22Rv1 (cell line): ENCODE measurements at regions not wholly inside any gene's neighbourhood (a gene's known extent, or its start where the extent isn't known, plus 50 kb on each side); places are given as distances from the start of the nearest gene placed in this dataset.
"Not testable (repeated sequence)": the region's sequence is repeated elsewhere in the genome, so short reads cannot be mapped to it uniquely, and the experiment has no call there.

ENCODE experiments used
- H3K27ac ChIP-seq: fragments of 450-650 bp; 2 replicates; pipeline ENCODE4 v1.5.1; 2017
- ZFX ChIP-seq: fragments of 450-650 bp; IDR thresholded peaks from 2 replicates; pipeline ENCODE4 v1.6.1; 2017; ENCODE audit warnings: antibody characterized with exemption, borderline replicate concordance
- TF ChIP-seq, protein P1 (sequence below): fragments of 450-650 bp; IDR thresholded peaks from 2 replicates; pipeline ENCODE4 v1.5.1; 2017; ENCODE audit warnings: mild to moderate bottlenecking

DNA sequence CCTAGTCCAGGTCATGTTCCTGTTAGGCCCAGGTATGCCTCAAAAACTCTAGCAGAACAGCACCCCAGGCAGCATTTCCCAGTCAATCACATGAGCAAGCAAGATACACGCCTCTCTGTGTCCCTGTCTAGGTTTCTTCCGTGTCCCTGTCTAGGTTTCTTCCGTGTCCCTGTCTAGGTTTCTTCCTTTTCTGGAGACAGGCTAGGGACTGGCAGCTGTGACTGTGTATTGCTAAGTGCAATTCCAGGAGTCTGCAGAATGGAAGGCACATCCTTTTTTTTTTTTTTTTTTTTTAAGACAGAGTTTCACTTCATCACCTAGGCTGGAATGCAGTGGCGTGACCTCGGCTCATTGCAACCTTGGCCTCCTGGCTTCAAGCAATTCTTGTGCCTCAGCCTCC lies 77.6 kb downstream of the SETD4 start:
- TF ChIP-seq ZFX: no peak
- H3K27ac ChIP-seq: no peak overlapping the region

- TF ChIP-seq ZFX: no peak
- TF ChIP-seq, protein P1, sequence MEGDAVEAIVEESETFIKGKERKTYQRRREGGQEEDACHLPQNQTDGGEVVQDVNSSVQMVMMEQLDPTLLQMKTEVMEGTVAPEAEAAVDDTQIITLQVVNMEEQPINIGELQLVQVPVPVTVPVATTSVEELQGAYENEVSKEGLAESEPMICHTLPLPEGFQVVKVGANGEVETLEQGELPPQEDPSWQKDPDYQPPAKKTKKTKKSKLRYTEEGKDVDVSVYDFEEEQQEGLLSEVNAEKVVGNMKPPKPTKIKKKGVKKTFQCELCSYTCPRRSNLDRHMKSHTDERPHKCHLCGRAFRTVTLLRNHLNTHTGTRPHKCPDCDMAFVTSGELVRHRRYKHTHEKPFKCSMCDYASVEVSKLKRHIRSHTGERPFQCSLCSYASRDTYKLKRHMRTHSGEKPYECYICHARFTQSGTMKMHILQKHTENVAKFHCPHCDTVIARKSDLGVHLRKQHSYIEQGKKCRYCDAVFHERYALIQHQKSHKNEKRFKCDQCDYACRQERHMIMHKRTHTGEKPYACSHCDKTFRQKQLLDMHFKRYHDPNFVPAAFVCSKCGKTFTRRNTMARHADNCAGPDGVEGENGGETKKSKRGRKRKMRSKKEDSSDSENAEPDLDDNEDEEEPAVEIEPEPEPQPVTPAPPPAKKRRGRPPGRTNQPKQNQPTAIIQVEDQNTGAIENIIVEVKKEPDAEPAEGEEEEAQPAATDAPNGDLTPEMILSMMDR: no peak
- H3K27ac ChIP-seq: no peak overlapping the region
Observed at GRCh38 chr21:35981514-35982070, 78.7 kb downstream of the SETD4 start.

- H3K27ac ChIP-seq: no peak overlapping the region
- TF ChIP-seq ZFX: no peak
- TF ChIP-seq, protein P1: no peak
Observed at GRCh38 chr21:35980821-35981220, 79.5 kb downstream of the SETD4 start.

DNA sequence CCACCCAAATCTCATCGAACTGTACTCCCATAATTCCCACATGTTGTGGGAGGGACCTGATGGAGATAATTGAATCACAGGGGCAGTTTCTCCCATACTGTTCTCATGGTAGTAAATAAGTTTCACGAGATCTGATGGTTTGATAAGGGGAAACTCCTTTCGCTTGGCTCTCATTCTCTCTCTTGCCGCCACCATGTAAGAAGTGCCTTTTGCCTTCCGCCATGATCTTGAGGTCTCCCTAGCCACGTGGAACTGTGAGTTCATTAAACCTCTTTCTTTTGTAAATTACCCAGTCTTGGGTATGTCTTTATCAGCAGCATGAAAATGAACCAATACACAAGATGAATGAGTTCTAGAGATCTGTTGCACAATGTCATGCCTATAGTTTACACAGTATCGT lies 82.5 kb downstream of the SETD4 start:
- H3K27ac ChIP-seq: not testable (repeated sequence)

- TF ChIP-seq, protein P1: no peak
- no peak for TF ChIP-seq ZFX
Observed at GRCh38 chr21:35976929-35977328, 83.4 kb downstream of the SETD4 start.

GRCh38 chr21:35976481-35976880 lies 83.8 kb downstream of the SETD4 start:
- H3K27ac ChIP-seq: no peak overlapping the region
- no peak for TF ChIP-seq ZFX
- TF ChIP-seq, protein P1: no peak

More at GRCh38 chr21:35976929-35977328, 83.4 kb downstream of the SETD4 start:
- no peak overlapping the region for H3K27ac ChIP-seq

DNA sequence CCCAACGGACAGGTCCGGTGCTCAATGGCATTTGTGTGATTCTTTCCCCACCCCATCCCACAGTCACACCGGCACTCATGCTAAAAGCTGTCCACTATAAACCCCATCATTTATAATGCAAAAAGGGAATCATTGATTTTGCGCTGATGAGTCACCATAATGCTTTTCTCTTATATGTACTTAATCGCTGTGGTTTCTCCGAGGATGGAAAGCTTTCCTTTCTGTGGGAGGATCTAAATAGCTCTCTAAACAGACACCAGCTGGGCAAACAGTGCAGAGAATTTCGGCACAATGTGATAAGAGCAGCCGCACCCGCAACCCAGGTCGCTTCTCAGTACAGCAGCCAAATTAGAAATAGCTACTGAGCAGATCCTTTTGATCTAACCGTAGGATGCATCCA lies 85.6 kb downstream of the SETD4 start:
- TF ChIP-seq, protein P1: no peak
- no peak for TF ChIP-seq ZFX
- no peak overlapping the region for H3K27ac ChIP-seq

GRCh38 chr21:35971824-35972223 lies 88.5 kb downstream of the SETD4 start:
- no peak for TF ChIP-seq ZFX
- TF ChIP-seq, protein P1: no peak
- H3K27ac ChIP-seq: no peak overlapping the region
